ENCODE measurements at regions not wholly inside any gene's neighbourhood (a gene's known extent, or its start where the extent isn't known, plus 50 kb on each side); places are given as distances from the start of the nearest gene placed in this dataset.

DNA sequence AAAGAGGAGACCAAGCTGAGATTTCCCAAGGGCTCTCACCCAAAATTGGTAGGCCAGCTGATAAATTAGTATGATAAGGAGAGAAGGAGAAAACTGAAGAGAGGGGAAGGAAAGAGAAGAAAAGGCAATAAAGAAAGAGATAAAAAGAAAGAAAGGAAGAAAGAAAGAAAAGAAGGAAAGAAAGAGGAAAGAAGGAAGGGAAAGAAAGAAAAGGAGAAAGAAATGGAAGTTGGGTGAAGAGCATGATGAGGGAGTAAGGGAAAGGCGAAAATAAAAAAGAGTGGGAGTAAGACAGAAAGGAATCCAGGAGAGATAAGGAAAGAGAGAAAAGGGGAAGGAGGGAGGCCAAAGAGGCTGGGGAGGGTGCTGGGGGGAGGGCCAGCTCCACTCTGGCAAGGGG, 95.4 kb downstream of the MRM1 start:
- no peak for TF ChIP-seq CTCF (IDR thresholded peaks at IDR 0.05; ENCODE audit: borderline replicate concordance, extremely low read depth, low read length, poor library complexity, severe bottlenecking)
- TF ChIP-seq EZH2 (IDR thresholded peaks at IDR 0.05; ENCODE audit: borderline replicate concordance, low read depth, low read length, severe bottlenecking), result no peak

All from DND-41 (cell line).